ENCODE measurements at regions not wholly inside any gene's neighbourhood (a gene's known extent, or its start where the extent isn't known, plus 50 kb on each side); places are given as distances from the start of the nearest gene placed in this dataset.

DNA sequence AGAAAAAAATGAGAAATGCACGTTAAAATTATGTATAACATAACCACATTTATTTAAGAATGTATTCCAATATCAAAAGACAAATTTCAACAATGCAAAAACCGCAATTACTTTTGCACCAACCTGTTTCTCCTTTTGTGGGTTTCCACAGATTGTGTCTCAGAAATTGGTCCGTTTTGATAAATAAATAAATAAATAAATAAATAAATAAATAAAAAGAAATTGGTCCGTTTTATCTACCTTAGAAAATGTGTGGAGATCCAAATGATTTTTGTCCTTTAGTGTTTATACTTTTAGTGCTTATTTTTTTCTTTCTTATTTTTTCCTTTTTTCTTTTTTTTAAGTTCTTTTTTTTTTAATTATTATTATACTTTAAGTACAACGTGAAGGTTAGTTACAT lies 1682.2 kb upstream of the TMEFF2 start:
- no peak for TF ChIP-seq POLR2A (IDR thresholded peaks at IDR 0.05)
- TF ChIP-seq, protein P1, sequence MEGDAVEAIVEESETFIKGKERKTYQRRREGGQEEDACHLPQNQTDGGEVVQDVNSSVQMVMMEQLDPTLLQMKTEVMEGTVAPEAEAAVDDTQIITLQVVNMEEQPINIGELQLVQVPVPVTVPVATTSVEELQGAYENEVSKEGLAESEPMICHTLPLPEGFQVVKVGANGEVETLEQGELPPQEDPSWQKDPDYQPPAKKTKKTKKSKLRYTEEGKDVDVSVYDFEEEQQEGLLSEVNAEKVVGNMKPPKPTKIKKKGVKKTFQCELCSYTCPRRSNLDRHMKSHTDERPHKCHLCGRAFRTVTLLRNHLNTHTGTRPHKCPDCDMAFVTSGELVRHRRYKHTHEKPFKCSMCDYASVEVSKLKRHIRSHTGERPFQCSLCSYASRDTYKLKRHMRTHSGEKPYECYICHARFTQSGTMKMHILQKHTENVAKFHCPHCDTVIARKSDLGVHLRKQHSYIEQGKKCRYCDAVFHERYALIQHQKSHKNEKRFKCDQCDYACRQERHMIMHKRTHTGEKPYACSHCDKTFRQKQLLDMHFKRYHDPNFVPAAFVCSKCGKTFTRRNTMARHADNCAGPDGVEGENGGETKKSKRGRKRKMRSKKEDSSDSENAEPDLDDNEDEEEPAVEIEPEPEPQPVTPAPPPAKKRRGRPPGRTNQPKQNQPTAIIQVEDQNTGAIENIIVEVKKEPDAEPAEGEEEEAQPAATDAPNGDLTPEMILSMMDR (IDR thresholded peaks at IDR 0.05) = no peak
